ENCODE measurements at regions not wholly inside any gene's neighbourhood (a gene's known extent, or its start where the extent isn't known, plus 50 kb on each side); places are given as distances from the start of the nearest gene placed in this dataset.

DNA sequence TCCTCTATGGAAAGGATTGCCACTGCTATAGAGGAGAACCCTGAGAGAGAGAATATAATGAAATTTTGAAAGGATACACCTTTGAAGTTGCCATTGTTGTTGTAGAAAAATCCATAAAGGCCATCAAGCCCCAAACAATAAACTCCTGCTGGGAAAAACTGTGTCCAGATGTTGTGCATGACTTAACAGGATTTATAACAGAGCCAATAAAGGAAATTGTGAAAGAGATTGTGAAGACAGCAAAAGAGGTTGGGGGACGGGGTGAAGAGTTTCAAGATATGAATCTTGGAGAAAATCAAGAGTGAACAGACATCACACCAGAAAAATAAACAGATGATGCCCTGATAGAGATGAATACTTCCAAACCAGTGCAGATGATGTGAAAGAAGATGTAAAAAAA, 396.4 kb downstream of the BCKDHB start:
- TF ChIP-seq POLR2A (IDR thresholded peaks at IDR 0.05; ENCODE audit: low read length) (no peak), GATA1 (IDR thresholded peaks at IDR 0.05; ENCODE audit: low read depth, low read length) (no peak)

Measured in erythroblast (primary cell).